A172 (cell line): ENCODE measurements at regions not wholly inside any gene's neighbourhood (a gene's known extent, or its start where the extent isn't known, plus 50 kb on each side); places are given as distances from the start of the nearest gene placed in this dataset.

Source experiments
- DNase-seq: peaks from one replicate; pipeline ENCODE4 v3.0.0-alpha.2; 2015; ENCODE audit warnings: low spot score

DNA sequence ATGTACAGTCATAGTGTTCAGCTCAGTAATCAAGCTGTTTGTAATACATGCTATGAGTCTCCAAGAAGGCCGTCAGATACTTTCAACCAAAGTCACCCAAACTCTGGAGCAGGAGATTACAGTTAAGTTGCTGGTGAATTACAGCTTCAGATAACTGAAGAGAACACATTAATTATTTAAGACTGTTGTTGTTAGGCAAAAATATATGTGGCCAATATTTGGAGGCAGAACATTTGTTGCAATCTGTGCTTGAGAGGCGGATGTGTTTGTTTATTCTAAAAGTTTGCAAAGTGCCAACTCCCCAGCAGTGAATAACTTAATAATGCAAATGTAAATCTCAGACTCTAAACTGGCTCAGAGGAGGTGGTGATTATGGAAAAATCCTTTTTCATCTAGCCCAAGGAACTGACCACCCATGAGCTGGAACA, 300.7 kb upstream of the TBX3 start:
- no peak for DNase-seq

DNA sequence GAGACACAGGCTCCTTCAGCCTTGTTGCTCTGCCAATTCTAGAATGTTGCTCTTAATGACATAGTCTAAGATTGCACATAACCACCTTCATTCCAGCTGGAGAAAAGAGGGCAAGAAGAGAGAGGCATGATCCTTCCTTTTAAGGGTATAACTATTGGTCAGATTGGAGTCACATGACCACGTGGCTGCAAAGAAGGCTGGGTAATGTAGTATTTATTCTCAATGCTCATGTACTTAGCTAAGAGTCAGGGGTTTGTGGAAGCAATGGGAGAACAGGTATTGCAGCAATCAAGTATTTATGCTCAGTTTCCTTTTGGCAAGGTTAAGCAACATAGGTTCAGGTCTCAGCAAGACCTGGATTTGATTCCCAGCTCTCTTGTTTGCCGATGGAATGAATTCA, 298.8 kb upstream of the TBX3 start:
- no peak for DNase-seq

DNA sequence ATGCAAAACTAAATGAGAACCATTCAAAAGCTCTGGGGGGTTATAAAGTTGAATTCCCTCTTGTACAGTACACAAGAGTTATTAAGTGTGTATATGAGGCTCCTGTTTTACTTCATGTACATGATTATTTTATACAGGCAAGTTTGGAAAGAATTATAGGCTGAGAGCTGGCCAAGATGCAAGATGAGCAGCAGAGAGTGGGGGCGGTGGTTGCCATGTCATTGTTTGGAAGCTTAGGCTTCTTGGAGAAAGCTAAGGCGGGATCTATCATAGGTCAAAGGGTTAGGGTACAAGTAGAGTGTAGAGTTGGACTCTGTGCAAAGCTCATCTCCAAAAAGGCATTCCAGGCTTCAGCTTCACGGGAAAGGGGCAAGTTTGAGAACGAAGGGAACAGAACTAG, 297.1 kb upstream of the TBX3 start:
- no peak for DNase-seq

DNA sequence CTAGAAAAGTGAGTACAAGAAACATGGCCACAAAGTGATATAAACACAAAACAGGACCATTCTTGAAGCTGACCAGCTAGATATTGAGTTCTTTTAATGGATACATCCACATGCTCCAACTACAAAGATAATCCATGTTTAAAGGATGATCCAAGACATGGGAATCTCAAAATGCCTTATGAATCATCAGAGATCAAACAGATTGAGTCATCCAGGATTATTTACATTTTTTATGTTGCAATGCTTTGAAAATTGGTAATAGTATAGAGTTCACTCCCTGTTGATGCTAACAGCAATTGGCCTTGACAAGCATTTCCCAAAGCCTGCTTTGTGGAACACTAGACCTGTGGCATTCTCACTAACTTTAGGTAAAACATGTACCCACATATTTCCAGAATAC, 293.0 kb upstream of the TBX3 start:
- peak; percentile 16 for DNase-seq

DNA sequence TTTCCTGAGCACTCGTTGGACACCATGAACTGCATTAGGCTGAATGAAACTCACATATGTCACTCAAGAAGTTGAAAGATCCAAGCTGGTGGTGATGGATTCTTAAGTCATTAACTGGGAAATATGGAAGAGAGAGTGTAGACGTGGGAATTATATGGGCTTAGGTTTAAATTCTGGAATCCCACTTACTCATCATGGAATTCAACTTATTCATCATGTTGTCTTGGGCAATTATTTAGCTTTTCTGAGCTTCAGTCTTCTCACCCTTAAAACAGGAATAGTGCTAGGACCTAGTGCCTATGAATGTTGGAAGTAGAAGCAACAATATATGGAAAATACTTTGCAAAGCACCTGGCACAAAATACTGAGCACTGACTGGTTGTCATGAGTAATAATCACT, 292.4 kb upstream of the TBX3 start:
- no peak for DNase-seq

DNA sequence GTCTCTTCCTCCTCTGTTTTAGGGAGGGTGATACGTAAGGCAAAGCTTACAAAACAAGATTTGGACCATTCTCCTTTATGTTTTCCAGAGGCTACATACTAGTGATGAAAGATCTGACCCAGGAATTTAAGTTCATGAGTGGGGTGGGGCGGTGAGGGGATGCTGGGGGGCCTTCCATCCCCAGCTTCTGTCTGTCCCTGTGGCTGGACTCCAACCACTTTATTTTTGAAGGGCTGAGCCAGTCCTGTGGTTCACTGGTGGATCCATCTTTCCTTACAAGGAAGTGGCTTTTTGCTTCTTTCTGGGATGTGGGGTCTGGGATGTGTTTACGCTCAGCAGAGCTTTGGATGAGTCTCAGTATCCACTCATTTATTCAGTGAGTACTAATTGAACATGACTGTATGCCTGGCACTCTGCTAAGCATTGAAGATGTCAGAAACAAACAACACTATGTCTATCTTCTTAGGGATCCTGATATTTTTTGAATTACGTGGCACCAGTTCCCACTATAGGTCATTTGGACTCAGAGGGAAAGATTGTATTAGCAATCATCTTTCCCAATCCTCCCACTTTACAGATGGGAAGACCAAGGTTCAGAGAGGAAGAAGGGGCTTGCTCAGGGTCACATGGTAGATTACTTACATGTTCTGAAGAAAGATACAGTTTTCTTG, 291.8 kb upstream of the TBX3 start:
- no peak for DNase-seq

DNA sequence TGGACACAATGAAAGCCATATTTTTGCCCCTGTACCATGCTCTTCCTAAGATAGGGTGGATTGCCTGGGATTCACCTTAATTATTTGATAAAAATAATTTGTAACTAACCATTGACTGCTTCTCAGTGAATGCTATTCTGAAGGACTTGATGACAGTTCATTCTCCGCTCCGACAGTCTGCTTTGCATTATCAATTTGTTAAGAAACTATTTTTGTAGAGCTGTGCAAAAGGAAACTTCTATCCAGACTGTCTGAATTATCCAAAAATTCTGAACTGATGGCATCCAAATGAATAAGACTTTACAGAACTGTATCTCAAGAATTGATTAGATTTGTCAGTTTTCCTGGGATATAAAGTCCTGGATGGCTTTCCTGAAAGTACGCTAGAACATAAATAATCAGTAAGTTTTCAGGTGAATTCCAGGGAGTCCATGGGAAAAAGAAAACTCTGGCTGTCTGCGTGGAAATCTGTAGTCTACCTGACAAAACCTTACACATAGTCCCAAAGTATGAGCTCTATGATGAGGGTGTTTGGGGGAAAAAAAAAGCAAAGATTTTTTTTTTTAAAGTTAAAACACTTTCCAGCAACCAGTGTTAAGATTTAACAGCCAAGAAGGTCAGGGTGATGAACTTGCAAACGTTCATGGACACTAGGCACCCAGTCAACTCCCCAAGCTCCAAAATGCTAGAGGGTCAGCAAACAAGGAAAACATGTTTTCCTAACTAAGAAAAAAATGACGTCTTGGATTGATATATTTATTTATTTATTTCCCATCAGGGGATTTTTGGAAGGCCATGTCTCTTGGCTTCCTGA, 291.1 kb upstream of the TBX3 start:
- DNase-seq = no peak

DNA sequence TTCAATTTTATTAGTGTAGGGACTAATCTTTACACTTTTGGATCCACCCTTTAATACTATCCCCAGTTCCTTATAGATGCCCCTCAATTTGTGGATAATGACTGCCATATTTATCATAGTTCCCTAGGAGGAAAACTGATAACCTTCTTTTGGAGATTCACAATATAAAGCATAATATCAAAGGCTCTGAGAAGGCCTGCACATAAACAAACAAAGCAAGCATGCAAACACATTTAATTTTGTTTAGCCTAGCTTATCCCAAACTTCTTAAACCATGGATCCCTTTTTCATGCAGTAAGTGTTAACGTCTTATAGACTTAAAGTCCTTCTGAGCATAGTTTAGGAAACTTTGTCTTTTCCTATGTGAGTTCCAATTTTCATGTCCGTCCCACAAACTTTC, 290.4 kb upstream of the TBX3 start:
- no peak for DNase-seq

DNA sequence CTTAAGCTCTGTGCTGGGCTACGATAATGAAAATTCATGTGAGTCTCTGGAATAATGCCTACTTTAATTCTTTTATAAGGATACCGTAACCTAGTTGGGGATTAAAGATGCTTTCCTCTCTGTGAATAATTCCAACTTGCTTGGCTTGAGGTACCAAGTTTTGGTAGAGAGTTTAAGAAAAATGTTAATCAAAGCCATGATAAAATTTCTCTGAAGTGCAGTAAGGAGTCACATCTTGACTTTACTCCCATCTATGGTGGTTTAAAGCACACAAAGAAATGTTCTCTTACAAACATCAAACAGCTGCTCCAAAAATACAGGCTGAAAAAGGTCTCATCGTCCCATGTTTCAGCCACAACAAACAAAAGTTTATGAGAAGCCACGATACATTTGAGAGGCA, 284.8 kb upstream of the TBX3 start:
- DNase-seq = no peak

DNA sequence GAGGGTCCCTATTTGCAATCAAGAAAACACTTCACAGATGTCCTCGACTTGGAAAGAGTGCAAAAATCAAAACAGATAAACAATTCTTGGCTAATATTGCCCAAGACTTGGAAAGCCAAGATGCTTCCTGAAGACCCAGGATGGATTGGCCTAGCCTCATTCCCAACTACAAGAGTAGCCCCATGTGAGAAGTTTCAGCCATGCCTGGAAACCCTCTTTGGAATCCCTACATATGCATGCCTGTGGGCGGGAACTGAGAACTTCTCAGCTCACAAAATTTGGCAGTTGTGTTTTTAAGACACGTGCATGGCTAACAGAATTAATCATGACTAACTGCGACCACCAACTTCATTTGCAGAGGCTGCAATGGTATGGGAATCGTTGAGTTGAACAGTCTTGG, 283.2 kb upstream of the TBX3 start:
- no peak for DNase-seq

DNA sequence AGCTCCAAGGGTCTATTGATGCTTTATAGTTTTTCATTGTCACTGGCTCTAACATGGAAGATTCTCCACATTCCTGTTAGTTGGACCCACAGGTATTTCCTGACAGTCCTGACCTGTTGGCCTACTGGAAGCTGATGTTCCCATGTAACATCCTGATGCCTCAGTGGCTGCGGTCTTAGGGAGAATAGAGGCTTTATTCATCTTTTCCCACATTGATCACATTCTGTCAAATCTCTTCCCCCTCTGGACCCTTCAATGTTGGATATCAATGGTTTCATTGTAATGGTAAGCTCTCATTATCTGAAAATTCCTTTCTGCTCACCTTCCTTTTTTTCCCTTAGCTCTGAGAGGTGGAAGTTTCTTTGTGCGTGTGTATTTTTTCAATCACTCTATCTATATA, 280.9 kb upstream of the TBX3 start:
- DNase-seq = no peak

DNA sequence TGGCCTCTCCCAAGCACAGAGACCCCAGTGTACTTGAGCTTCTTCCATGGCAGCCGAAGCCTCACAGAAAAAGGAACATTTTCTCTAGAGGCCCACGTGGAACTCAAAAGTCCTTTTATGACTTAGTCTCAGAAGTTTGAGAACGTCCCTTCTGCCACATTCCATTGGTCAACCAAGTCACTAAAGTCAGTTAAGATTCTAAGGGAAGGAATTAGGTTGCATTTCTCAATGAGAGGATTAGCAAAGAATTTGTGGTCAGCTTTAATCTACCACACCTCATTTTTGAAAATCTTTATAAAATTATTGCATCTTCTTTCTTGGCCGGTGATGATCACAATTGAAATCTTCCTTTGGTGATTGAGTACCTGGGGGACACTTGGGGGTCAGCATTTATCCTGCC, 279.9 kb upstream of the TBX3 start:
- DNase-seq = no peak

DNA sequence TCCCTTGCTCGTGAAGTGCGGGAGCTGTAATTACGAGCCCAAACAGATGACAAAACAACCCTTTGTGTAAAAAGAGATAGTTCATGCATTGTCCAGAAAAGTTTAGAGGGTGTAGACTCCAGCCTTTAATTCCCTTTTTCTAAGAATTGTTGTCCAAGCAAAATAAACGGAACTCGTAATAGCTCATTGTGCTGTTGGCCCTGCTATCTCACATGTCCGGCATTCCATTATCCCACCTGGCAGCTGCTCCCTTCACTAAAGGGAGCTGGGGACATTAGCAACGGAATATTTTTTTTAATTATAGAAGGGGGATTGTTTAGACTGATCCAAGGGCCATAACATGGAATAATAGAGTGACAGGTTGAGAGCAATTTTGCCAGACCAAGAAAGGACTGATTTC, 277.5 kb upstream of the TBX3 start:
- DNase-seq = no peak

DNA sequence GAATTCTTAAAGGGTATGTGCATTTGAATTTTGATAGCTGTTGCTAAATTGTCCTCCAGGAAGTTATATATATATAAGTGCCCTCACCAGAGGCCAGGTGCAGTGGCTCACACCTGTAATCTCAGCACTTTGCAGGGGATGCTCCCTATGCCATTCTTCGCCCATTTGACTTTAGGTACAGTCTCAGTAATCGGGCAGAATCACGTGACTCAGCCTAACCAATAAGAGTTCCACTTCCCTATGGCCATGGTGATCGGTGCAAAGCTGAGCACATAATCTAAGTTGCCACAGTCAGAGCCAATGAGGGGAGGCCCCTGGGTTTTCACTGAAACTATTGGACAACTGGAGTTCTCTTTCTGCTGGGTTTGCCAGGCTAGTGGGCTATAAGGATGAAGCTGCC, 274.6 kb upstream of the TBX3 start:
- DNase-seq = no peak

DNA sequence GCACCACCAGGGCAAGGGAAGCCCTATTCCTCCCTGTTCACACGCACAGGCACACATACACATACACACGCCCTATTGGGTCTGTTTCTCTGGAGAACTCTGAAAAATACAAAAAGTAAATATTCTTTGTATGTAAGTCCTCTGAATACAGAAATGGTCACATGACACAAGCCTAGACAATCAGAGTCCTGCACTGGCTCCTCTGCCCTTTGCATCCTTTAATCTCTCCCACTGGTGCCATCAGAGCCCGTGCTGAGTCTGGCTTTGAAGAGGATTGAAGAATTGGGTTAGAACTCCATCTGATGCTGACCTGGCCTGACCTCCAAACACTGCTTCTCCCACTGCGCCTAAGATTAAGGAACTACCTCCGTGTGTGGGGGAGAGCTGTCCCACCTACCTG, 273.2 kb upstream of the TBX3 start:
- no peak for DNase-seq

DNA sequence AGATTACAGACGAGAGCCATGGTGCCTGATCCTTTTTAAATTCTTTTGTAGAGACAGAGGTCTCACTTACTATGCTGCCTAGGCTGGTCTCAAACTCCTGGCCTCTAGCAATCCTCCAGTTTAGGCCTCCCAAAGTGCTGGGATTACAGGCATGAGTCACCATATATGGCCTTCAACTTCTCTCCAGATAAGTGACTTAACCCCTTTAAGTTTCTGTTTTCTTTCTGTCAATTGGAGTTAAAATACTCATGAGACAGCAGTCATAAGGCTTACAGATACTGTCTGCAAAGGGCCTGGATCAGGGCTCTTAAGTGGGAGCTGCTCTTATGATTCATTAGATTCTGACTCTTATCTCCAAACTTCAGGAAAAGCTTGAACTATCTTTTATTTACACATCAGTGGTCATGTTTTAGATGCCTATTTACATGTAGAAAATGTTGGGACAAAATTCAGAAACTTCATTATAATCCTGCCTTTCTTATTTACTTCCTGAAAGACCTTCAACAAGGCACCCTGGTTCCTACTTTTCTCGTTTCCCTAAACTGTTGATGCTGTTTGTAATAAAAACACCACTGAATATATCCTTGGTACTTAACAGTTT, 271.5 kb upstream of the TBX3 start:
- DNase-seq = peak; percentile 53

DNA sequence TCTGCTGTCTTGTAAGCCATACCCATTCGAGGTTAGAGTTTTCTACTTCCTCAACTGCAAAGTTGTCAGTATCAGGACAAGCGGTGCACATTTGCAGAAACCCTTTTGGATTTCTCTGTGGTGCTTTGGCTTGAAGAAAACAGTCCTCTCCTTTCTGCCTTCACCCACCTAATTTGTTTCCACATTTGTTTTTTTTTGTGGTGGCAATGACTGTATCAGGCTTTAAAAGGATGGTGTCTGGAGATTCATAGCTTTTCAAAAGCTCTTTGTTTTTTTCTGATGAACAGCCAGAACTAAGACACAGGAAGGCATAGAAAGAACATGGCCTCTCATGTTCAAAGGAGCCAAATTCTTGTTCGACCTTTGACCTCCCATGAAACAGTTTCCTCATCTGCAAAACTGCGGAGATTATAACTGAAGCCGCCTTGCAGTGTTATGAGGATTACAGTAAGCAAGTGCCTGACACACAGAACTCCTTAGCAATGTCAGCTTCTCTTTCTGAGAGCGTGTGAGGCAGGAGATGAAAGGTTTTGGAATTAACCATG, 270.6 kb upstream of the TBX3 start:
- DNase-seq = no peak

DNA sequence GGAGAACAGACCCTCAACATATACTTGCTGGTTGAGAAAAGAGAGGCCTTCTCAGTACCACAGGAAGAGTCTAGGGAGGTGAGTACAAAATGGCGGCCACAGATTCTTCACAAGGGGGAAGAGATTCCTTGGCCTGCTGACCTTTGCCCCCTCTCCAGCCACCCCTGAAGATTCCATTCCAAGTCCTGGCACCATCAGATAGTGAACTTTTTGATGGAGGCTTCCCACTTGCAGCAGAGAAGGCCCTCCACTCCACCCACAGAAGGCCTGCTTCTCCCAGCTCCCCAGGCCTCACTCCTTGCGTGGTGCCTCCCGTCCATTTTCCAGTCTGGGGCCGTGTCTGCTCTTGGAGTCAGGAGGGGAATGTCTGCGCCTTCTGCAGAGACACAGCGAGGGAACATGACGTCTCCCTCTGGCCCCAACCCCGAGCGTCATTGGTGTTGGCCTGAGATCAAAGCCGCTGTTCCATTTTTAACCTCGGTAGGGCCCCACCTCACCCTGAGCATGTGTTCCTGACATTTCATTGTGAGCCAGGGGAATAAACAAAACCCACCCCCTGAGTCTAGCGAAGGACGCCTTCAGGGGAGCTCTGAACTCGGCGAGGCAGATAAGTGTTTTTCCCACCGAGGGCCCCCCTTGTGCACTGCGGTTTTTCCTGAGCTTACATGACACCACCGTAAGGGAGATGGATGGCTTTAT, 268.7 kb upstream of the TBX3 start:
- DNase-seq = no peak

DNA sequence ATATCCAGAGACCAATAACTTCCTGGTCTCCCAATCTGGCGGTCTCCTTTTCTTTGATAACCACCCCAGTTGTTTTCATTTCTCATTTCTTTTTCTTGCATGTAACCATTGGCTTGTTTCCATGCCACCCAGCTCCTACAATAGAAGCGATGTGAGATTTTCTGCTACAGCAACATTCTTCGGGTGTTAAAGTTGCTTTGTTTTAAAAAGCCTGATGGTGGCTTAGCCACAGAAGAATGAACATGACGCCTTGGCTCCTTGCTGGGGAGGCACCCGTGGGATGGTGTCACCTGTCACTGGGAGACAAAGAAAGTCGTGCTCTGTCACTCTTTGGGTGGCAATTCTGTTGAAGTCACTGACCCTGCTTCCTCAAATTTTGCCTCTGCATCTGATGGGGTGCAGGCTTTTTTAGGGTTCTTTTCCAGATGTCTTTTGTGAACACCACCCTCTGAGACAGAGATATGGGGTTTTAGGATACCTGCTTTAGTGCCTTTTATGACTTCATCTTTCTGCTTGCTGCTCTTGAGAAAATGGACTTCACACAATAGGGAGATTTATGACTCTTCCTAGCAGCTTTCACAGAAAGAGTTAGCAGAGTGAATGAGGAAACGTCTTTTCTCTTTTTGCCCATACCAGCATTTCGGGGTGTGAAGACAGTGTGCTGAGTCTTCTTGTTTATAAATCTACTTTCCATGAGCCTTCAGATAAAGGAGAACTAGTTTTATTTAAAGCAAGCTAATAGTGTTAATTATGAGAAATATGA, 265.3 kb upstream of the TBX3 start:
- DNase-seq = no peak

DNA sequence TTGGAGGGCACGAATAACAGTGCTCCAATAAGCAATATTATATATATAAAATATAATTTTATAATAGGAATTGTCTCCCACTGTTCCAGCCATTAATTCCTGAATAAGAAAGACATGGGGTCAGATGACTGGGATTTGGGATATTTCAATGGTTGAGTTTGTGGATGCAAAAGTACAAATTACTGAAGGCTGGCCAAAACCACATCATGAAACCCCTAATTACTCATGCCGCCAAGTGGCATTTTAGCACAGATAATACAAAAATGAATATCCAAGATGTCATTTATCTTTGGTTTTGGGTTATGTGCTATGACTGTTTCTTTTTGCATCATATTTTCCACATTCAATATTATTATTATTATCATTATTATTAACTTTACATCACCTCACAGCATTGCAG, 261.4 kb upstream of the TBX3 start:
- DNase-seq = no peak

DNA sequence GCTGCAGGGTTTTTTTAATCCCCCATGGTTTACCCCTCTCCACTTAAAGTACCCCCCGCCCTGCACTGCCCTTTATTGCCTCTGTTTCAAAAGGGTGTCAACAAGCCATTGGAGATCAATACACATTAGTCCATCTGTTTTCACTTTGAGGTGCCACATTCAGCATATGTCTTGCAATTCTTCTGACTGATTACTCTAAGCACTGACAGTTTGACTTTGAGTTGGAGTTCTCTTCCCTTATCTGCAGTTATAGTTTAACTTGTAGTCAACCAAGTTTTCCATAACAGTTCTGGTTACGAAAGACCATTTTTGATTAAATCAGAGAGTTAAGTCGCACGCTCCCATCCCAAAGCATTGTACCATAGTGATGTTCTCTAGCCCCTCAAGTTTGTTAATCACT, 260.8 kb upstream of the TBX3 start:
- DNase-seq = no peak

DNA sequence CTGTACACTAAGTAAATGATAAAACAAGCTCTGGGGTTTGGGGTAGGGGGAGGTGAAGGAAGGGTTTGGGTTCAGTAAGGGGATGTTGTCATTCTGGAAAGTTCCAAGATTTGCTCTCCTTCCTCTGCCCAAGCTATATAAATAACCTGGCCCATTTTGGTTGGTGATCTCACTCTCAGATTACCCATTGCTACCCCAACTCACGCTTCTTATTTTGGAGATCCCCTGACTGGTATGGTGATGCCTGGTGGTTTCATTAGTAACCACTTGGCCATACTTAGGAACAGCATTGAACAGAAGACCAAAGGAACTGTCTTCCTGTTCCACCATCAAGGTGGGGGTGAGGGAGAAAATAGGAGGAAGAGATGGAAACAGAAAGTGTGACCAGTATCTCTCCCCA, 259.6 kb upstream of the TBX3 start:
- no peak for DNase-seq
